Mesenchymal stem cell (in vitro differentiated cells and primary cell): ENCODE measurements at regions not wholly inside any gene's neighbourhood (a gene's known extent, or its start where the extent isn't known, plus 50 kb on each side); places are given as distances from the start of the nearest gene placed in this dataset.

ENCODE experiments used
- DNase-seq: peaks from one replicate; pipeline ENCODE4 v3.0.0-alpha.2; 2013
- H2AFZ ChIP-seq: one replicate; pipeline ENCODE4 v1.6.1; 2013; ENCODE audit warnings: low read depth, mild to moderate bottlenecking, control low read depth, inconsistent platforms, low read length, moderate library complexity
- H2AK5ac ChIP-seq: 2 replicates; pipeline ENCODE4 v1.6.1; 2013; ENCODE audit warnings: low read length, moderate library complexity, mild to moderate bottlenecking, inconsistent platforms; ENCODE audit not compliant: severe bottlenecking
- H2BK120ac ChIP-seq: one replicate; pipeline ENCODE4 v1.6.1; 2013; ENCODE audit warnings: low read depth, mild to moderate bottlenecking, inconsistent platforms, low read length, moderate library complexity
- H2BK12ac ChIP-seq, 2 experiments: one replicate each; pipeline ENCODE4 v1.6.1; 2013; ENCODE audit warnings: inconsistent platforms in 2 of 2, low read length in 2 of 2, mild to moderate bottlenecking in 2 of 2, moderate library complexity in 2 of 2, control low read depth in 1 of 2
- H2BK15ac ChIP-seq: one replicate; pipeline ENCODE4 v1.6.1; 2013; ENCODE audit warnings: mild to moderate bottlenecking, low read depth, inconsistent platforms; ENCODE audit not compliant: poor library complexity, severe bottlenecking
- H2BK5ac ChIP-seq: 2 replicates; pipeline ENCODE4 v1.6.1; 2013; ENCODE audit warnings: low read depth, mild to moderate bottlenecking, low read length, control low read depth, inconsistent platforms; ENCODE audit not compliant: poor library complexity, severe bottlenecking
- H3K14ac ChIP-seq, 2 experiments: one replicate each; pipeline ENCODE4 v1.6.1; 2013; ENCODE audit warnings: inconsistent platforms in 2 of 2, low read length in 2 of 2, control low read depth in 1 of 2, mild to moderate bottlenecking in 1 of 2, moderate library complexity in 1 of 2
- H3K18ac ChIP-seq, 2 experiments: one replicate each; pipeline ENCODE4 v1.6.1; 2013; ENCODE audit warnings: inconsistent platforms in 2 of 2, low read length in 2 of 2, control low read depth in 1 of 2, low read depth in 1 of 2, mild to moderate bottlenecking in 1 of 2
- H3K23ac ChIP-seq, 2 experiments: one replicate each; pipeline ENCODE4 v1.6.1; 2013; ENCODE audit warnings: inconsistent platforms in 2 of 2, low read length in 2 of 2, mild to moderate bottlenecking in 2 of 2, moderate library complexity in 2 of 2, control low read depth in 1 of 2
- H3K27ac ChIP-seq: 2 replicates; pipeline ENCODE4 v1.5.1; 2013; ENCODE audit warnings: mild to moderate bottlenecking, moderate library complexity, low read length, control low read depth, inconsistent platforms; ENCODE audit not compliant: poor library complexity, severe bottlenecking
- H3K27me3 ChIP-seq, 2 experiments: 2 replicates each; pipeline versions ENCODE4 v1.6.1 to v1.7.0; 2013; ENCODE audit warnings: low read length in 2 of 2, mild to moderate bottlenecking in 2 of 2, moderate library complexity in 2 of 2, control low read depth in 1 of 2, inconsistent platforms in 1 of 2; ENCODE audit not compliant: control insufficient read depth in 1 of 2, insufficient read depth in 1 of 2
- H3K36me3 ChIP-seq, 2 experiments: 2 replicates each; pipeline versions ENCODE4 v1.6.1 to v1.7.0; 2013; ENCODE audit warnings: low read length in 2 of 2, control low read depth in 1 of 2, inconsistent platforms in 1 of 2, low read depth in 1 of 2, mild to moderate bottlenecking in 1 of 2; ENCODE audit not compliant: insufficient read depth in 2 of 2, control insufficient read depth in 1 of 2
- H3K4ac ChIP-seq, 2 experiments: one replicate each; pipeline ENCODE4 v1.6.1; 2013; ENCODE audit warnings: inconsistent platforms in 2 of 2, low read length in 2 of 2, mild to moderate bottlenecking in 2 of 2, moderate library complexity in 2 of 2, control low read depth in 1 of 2, low read depth in 1 of 2
- H3K4me1 ChIP-seq: 2 replicates; pipeline ENCODE4 v1.6.1; 2013; ENCODE audit warnings: low read depth, low read length, control low read depth; ENCODE audit not compliant: control insufficient read depth, insufficient read depth
- H3K4me2 ChIP-seq: 2 replicates; pipeline ENCODE4 v1.6.1; 2013; ENCODE audit warnings: low read length, mild to moderate bottlenecking, inconsistent platforms; ENCODE audit not compliant: poor library complexity, severe bottlenecking
- H3K4me3 ChIP-seq, 2 experiments: 2 replicates each; pipeline versions ENCODE4 v1.5.1 to v1.7.0; 2013; ENCODE audit warnings: low read length in 2 of 2, mild to moderate bottlenecking in 2 of 2, control low read depth in 1 of 2, low read depth in 1 of 2; ENCODE audit not compliant: insufficient read depth in 1 of 2
- H3K79me1 ChIP-seq: replicated peaks from 2 replicates; pipeline ENCODE4 v1.6.1; 2013; ENCODE audit warnings: mild to moderate bottlenecking, control low read depth, low read length, inconsistent platforms; ENCODE audit not compliant: poor library complexity, severe bottlenecking
- H3K9ac ChIP-seq: 2 replicates; pipeline ENCODE4 v1.7.0; 2013; ENCODE audit warnings: mild to moderate bottlenecking, low read length, moderate library complexity
- H3K9me3 ChIP-seq: 2 replicates; pipeline ENCODE4 v1.7.0; 2013; ENCODE audit warnings: mild to moderate bottlenecking, low read length; ENCODE audit not compliant: control insufficient read depth
- H4K8ac ChIP-seq: one replicate; pipeline ENCODE4 v1.6.1; 2013; ENCODE audit warnings: inconsistent platforms, mild to moderate bottlenecking, low read length, moderate library complexity
- H4K91ac ChIP-seq: one replicate; pipeline ENCODE4 v1.6.1; 2013; ENCODE audit warnings: mild to moderate bottlenecking, low read length, inconsistent platforms
- WGBS: methylation state at CpG from one replicate; pipeline ENCODE4 v1.1.7; 2013; ENCODE audit warnings: mixed read lengths; 5-methylcytosine and 5-hydroxymethylcytosine counted together

GRCh38 chr16:62638964-62639870, 603.0 kb upstream of the CDH8 start:
- H2BK5ac ChIP-seq: no peak overlapping the region
- no peak overlapping the region for H3K4me3 ChIP-seq
- no peak overlapping the region for H3K9ac ChIP-seq
- no peaks in the 10 kb centered on the region for H3K27me3 ChIP-seq
- WGBS: 56% methylated on average over 4 of the region's 5 CpGs
- H3K36me3 ChIP-seq: no peaks in the 10 kb centered on the region
- H3K4me1 ChIP-seq: no peaks in the 10 kb centered on the region
- H3K4me2 ChIP-seq: no peak overlapping the region
- H3K23ac ChIP-seq: no peak overlapping the region
- no peak overlapping the region for H2AK5ac ChIP-seq
- no peak overlapping the region for H3K14ac ChIP-seq
- H3K18ac ChIP-seq: no peak overlapping the region
- H3K4ac ChIP-seq: no peak overlapping the region
- DNase-seq: peak; percentile 2
- H2BK120ac ChIP-seq: no peak overlapping the region
- no peak overlapping the region for H4K91ac ChIP-seq
- H2AFZ ChIP-seq: no peak overlapping the region
- no peak overlapping the region for H2BK12ac ChIP-seq
- no peak overlapping the region for H3K27ac ChIP-seq
- H4K8ac ChIP-seq: no peak overlapping the region
- H2BK15ac ChIP-seq: no peak overlapping the region
- H3K79me1 ChIP-seq: no peaks in the 10 kb centered on the region
- peaks cover 14% of the 10 kb centered on the region for H3K9me3 ChIP-seq

GRCh38 chr16:62638324-62638911, 602.2 kb upstream of the CDH8 start:
- Histone ChIP-seq H2BK120ac (no peak overlapping the region), H2BK12ac (no peak overlapping the region), H3K79me1 (no peaks in the 10 kb centered on the region), H2BK5ac (no peak overlapping the region), H3K4me1 (no peaks in the 10 kb centered on the region), H3K27ac (no peak overlapping the region), H3K18ac (no peak overlapping the region), H3K23ac (no peak overlapping the region), H3K9ac (no peak overlapping the region), H3K27me3 (no peaks in the 10 kb centered on the region), H4K91ac (no peak overlapping the region), H3K4ac (no peak overlapping the region), H3K4me3 (no peak overlapping the region), H3K4me2 (no peak overlapping the region), H2AK5ac (no peak overlapping the region), H3K14ac (no peak overlapping the region), H2AFZ (no peak overlapping the region), H3K9me3 (peaks cover 18% of the 10 kb centered on the region), H3K36me3 (no peaks in the 10 kb centered on the region), H4K8ac (no peak overlapping the region), H2BK15ac (no peak overlapping the region)
- 90% methylated on average over 3 of the region's 4 CpGs for WGBS
- no peak for DNase-seq

DNA sequence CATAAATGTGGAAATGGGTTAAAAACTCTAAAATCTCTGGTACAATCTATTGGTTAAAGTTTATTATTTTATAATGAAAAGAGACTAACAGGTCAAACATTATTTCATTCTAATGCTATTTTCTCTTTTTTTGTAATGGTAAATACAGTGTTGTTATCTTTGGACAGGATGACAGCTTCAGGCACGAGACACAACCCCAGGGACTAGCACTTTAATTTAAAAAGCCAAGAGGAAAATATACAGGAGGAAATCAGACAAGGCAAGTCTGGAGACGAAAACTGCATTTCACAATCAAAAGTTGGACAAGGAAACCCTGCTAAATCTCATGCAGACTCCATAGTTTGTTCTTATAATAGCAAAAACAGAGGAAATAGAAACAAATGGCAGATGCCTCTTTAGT, 589.1 kb upstream of the CDH8 start:
- H3K79me1 ChIP-seq: no peaks in the 10 kb centered on the region
- no CpG with 5 or more reads among the region's 2 CpGs for WGBS
- no peaks in the 10 kb centered on the region for H3K27me3 ChIP-seq
- H2BK5ac ChIP-seq: no peak overlapping the region
- no peak overlapping the region for H3K14ac ChIP-seq
- no peak overlapping the region for H3K4me2 ChIP-seq
- H3K4me1 ChIP-seq: no peaks in the 10 kb centered on the region
- no peak overlapping the region for H3K4ac ChIP-seq
- no peak overlapping the region for H3K27ac ChIP-seq
- no peak overlapping the region for H4K91ac ChIP-seq
- no peak overlapping the region for H4K8ac ChIP-seq
- no peaks in the 10 kb centered on the region for H3K9me3 ChIP-seq
- no peak for DNase-seq
- H2AK5ac ChIP-seq: no peak overlapping the region
- H3K4me3 ChIP-seq: no peak overlapping the region
- no peak overlapping the region for H2AFZ ChIP-seq
- no peak overlapping the region for H2BK12ac ChIP-seq
- H3K36me3 ChIP-seq: no peaks in the 10 kb centered on the region
- no peak overlapping the region for H3K18ac ChIP-seq
- H3K9ac ChIP-seq: no peak overlapping the region
- H2BK15ac ChIP-seq: no peak overlapping the region
- H2BK120ac ChIP-seq: no peak overlapping the region
- H3K23ac ChIP-seq: no peak overlapping the region

DNA sequence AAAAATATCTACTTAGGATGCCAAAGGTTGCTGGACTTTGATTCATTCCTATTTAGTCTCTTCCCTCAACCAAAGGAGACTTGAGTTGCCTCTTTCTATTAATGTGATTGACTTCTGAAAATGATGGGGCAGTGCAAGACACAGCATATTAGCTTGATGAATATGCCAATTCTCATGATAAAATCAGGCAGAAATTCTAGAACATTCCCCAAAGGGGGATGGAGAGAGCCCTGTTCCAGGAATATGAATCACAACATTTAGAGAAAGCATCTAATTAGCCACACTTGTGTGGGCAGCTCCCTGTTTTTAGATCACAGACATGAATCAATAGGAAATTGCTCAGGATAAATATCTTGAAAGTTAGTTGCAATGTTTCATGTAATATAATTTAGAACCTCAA, 584.0 kb upstream of the CDH8 start:
- Histone ChIP-seq H3K4ac (no peak overlapping the region), H3K18ac (no peak overlapping the region), H2AFZ (no peak overlapping the region)

More for the DNA sequence above, 584.0 kb upstream of the CDH8 start:
- no peak overlapping the region for H4K91ac ChIP-seq
- H2BK5ac ChIP-seq: no peak overlapping the region
- no peak for DNase-seq
- no peak overlapping the region for H3K14ac ChIP-seq
- no peak overlapping the region for H2AK5ac ChIP-seq
- no peak overlapping the region for H3K9ac ChIP-seq
- H4K8ac ChIP-seq: no peak overlapping the region
- no peaks in the 10 kb centered on the region for H3K36me3 ChIP-seq
- H2BK120ac ChIP-seq: no peak overlapping the region
- H3K27ac ChIP-seq: no peak overlapping the region
- no peaks in the 10 kb centered on the region for H3K79me1 ChIP-seq
- no peak overlapping the region for H3K4me2 ChIP-seq
- no peaks in the 10 kb centered on the region for H3K27me3 ChIP-seq
- no peak overlapping the region for H2BK12ac ChIP-seq
- no peaks in the 10 kb centered on the region for H3K4me1 ChIP-seq
- no peak overlapping the region for H3K23ac ChIP-seq
- no peak overlapping the region for H3K4me3 ChIP-seq
- H3K9me3 ChIP-seq: no peaks in the 10 kb centered on the region
- no peak overlapping the region for H2BK15ac ChIP-seq
